ENCODE measurements at regions not wholly inside any gene's neighbourhood (a gene's known extent, or its start where the extent isn't known, plus 50 kb on each side); places are given as distances from the start of the nearest gene placed in this dataset.

GRCh38 chr20:52843425-52843824 is 128.7 kb upstream of the TSHZ2 start:
- H3K9me3 ChIP-seq = no peaks in the 10 kb centered on the region
- no peak overlapping the region for H3K27ac ChIP-seq
- H3K4me1 ChIP-seq = no peaks in the 10 kb centered on the region
- H3K4me3 ChIP-seq = no peak overlapping the region
- H3K36me3 ChIP-seq = no peaks in the 10 kb centered on the region
- no peak for DNase-seq
- no peaks in the 10 kb centered on the region for H3K27me3 ChIP-seq
- no peak for TF ChIP-seq CTCF (IDR thresholded peaks at IDR 0.05)
- TF ChIP-seq POLR2A (IDR thresholded peaks at IDR 0.05) = no peak

- H3K9me3 ChIP-seq = no peaks in the 10 kb centered on the region
- TF ChIP-seq POLR2A (IDR thresholded peaks at IDR 0.05) (no peak), CTCF (IDR thresholded peaks at IDR 0.05) (no peak)
- H3K4me3 ChIP-seq = no peak overlapping the region
- DNase-seq = no peak
- H3K27ac ChIP-seq = no peak overlapping the region
- no peaks in the 10 kb centered on the region for H3K4me1 ChIP-seq
- H3K27me3 ChIP-seq = no peaks in the 10 kb centered on the region
- H3K36me3 ChIP-seq = no peaks in the 10 kb centered on the region
Measured at GRCh38 chr20:52841003-52841402, 131.2 kb upstream of the TSHZ2 start.

GRCh38 chr20:52840041-52840440 is 132.1 kb upstream of the TSHZ2 start:
- no peak overlapping the region for H3K4me3 ChIP-seq
- no peaks in the 10 kb centered on the region for H3K4me1 ChIP-seq
- no peak overlapping the region for H3K27ac ChIP-seq
- no peaks in the 10 kb centered on the region for H3K36me3 ChIP-seq
- TF ChIP-seq POLR2A (IDR thresholded peaks at IDR 0.05) (no peak), CTCF (IDR thresholded peaks at IDR 0.05) (no peak)
- H3K9me3 ChIP-seq = no peaks in the 10 kb centered on the region
- DNase-seq = no peak
- H3K27me3 ChIP-seq = no peaks in the 10 kb centered on the region

GRCh38 chr20:52838510-52839241 is 133.5 kb upstream of the TSHZ2 start:
- Histone ChIP-seq H3K4me1 (no peaks in the 10 kb centered on the region), H3K36me3 (no peaks in the 10 kb centered on the region), H3K27ac (no peak overlapping the region), H3K9me3 (no peaks in the 10 kb centered on the region), H3K4me3 (no peak overlapping the region), H3K27me3 (no peaks in the 10 kb centered on the region)
- DNase-seq = no peak
- TF ChIP-seq POLR2A (IDR thresholded peaks at IDR 0.05) = no peak
- TF ChIP-seq CTCF (IDR thresholded peaks at IDR 0.05) = no peak

GRCh38 chr20:52837378-52837777 is 134.8 kb upstream of the TSHZ2 start:
- Histone ChIP-seq H3K9me3 (no peaks in the 10 kb centered on the region), H3K4me3 (no peak overlapping the region), H3K4me1 (no peaks in the 10 kb centered on the region), H3K36me3 (no peaks in the 10 kb centered on the region), H3K27me3 (no peaks in the 10 kb centered on the region), H3K27ac (no peak overlapping the region)
- TF ChIP-seq POLR2A (IDR thresholded peaks at IDR 0.05) (no peak), CTCF (IDR thresholded peaks at IDR 0.05) (no peak)
- no peak for DNase-seq

GRCh38 chr20:52833901-52834300 is 138.3 kb upstream of the TSHZ2 start:
- DNase-seq = no peak
- H3K4me3 ChIP-seq = no peak overlapping the region
- no peaks in the 10 kb centered on the region for H3K36me3 ChIP-seq
- H3K9me3 ChIP-seq = no peaks in the 10 kb centered on the region
- no peak overlapping the region for H3K27ac ChIP-seq
- no peaks in the 10 kb centered on the region for H3K27me3 ChIP-seq
- TF ChIP-seq POLR2A (IDR thresholded peaks at IDR 0.05) (no peak), CTCF (IDR thresholded peaks at IDR 0.05) (no peak)
- no peaks in the 10 kb centered on the region for H3K4me1 ChIP-seq

Data from Peyer's patch (tissue), 4 donors.